KMS-11 (cell line): ENCODE measurements at regions not wholly inside any gene's neighbourhood (a gene's known extent, or its start where the extent isn't known, plus 50 kb on each side); places are given as distances from the start of the nearest gene placed in this dataset.

ENCODE experiments used
- H2AFZ ChIP-seq: fragments of 200-600 bp; sonication (generic); 2 replicates; pipeline ENCODE4 v1.6.1; 2016; ENCODE audit warnings: antibody characterized with exemption, mixed run types, low read depth
- H3K27ac ChIP-seq: fragments of 200-600 bp; sonication (generic); 2 replicates; pipeline ENCODE4 v1.6.1; 2016; ENCODE audit warnings: mild to moderate bottlenecking, mixed run types
- H3K27me3 ChIP-seq: fragments of 200-600 bp; sonication (generic); 2 replicates; pipeline ENCODE4 v1.6.1; 2017; ENCODE audit warnings: mild to moderate bottlenecking, low read depth, mixed run types, moderate library complexity; ENCODE audit not compliant: insufficient read depth
- H3K36me3 ChIP-seq: fragments of 200-600 bp; sonication (generic); 2 replicates; pipeline ENCODE4 v1.6.1; 2017; ENCODE audit warnings: mild to moderate bottlenecking, mixed run types; ENCODE audit not compliant: insufficient read depth
- H3K4me1 ChIP-seq: fragments of 200-600 bp; sonication (generic); 2 replicates; pipeline ENCODE4 v1.6.1; 2016; ENCODE audit warnings: mild to moderate bottlenecking, low read depth, mixed run types; ENCODE audit not compliant: poor library complexity, severe bottlenecking
- H3K4me2 ChIP-seq: fragments of 200-600 bp; sonication (generic); 2 replicates; pipeline ENCODE4 v1.7.0; 2016; ENCODE audit warnings: mild to moderate bottlenecking, mixed run types
- H3K4me3 ChIP-seq: fragments of 200-600 bp; sonication (generic); IDR thresholded peaks from 2 replicates; pipeline ENCODE4 v1.6.1; 2017; ENCODE audit warnings: low read depth, low read length, mixed read lengths; ENCODE audit not compliant: insufficient read depth
- H3K79me2 ChIP-seq: fragments of 200-600 bp; sonication (generic); 2 replicates; pipeline ENCODE4 v1.6.1; 2016; ENCODE audit warnings: low read depth, mixed run types; ENCODE audit not compliant: insufficient read depth
- H3K9ac ChIP-seq: fragments of 200-600 bp; sonication (generic); 2 replicates; pipeline ENCODE4 v1.6.1; 2016; ENCODE audit warnings: mild to moderate bottlenecking, mixed run types
- H4K20me1 ChIP-seq: fragments of 200-600 bp; sonication (generic); 2 replicates; pipeline ENCODE4 v1.6.1; 2016; ENCODE audit warnings: mild to moderate bottlenecking, mixed run types; ENCODE audit not compliant: insufficient read depth
- CTCF ChIP-seq: fragments of 200-600 bp; sonication (generic); conservative IDR thresholded peaks from 2 replicates; pipeline ENCODE4 v1.6.1; 2017; ENCODE audit warnings: low read depth, mild to moderate bottlenecking, antibody characterized with exemption, low read length, moderate library complexity, mixed read lengths

GRCh38 chr7:18437101-18437500, 58.4 kb upstream of the HDAC9 start:
- no peak for TF ChIP-seq CTCF
- H2AFZ ChIP-seq, result no peak overlapping the region
- H3K4me2 ChIP-seq, result no peak overlapping the region
- no peaks in the 10 kb centered on the region for H3K4me1 ChIP-seq
- H3K79me2 ChIP-seq, result no peaks in the 10 kb centered on the region
- no peaks in the 10 kb centered on the region for H3K36me3 ChIP-seq
- no peak overlapping the region for H3K9ac ChIP-seq
- H3K27me3 ChIP-seq, result no peaks in the 10 kb centered on the region
- no peak overlapping the region for H3K4me3 ChIP-seq
- no peak overlapping the region for H3K27ac ChIP-seq
- H4K20me1 ChIP-seq, result no peaks in the 10 kb centered on the region

DNA sequence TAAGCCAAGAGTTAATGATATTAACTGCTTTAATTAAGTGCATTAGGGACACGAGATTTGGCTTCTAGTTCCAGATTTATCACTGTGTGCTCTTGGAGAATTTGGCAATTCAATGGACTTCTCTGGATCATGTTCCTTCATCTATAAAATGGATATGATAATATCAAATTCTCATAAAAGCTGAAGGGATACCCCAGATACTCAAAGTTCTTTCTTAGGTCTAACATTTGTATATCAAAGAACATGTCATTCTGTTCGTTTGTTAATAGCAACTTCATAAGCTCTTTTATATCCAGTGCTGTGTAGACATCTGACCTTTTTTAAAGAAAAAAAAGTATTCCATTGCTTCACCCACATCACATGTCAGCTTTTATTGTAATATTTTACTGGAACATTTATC, 54.6 kb upstream of the HDAC9 start:
- Histone ChIP-seq H2AFZ (no peak overlapping the region), H3K79me2 (no peaks in the 10 kb centered on the region), H3K9ac (no peak overlapping the region), H3K27me3 (no peaks in the 10 kb centered on the region), H3K4me2 (no peak overlapping the region), H3K4me3 (no peak overlapping the region), H4K20me1 (no peaks in the 10 kb centered on the region), H3K4me1 (no peaks in the 10 kb centered on the region), H3K27ac (no peak overlapping the region), H3K36me3 (no peaks in the 10 kb centered on the region)
- TF ChIP-seq CTCF, result no peak

DNA sequence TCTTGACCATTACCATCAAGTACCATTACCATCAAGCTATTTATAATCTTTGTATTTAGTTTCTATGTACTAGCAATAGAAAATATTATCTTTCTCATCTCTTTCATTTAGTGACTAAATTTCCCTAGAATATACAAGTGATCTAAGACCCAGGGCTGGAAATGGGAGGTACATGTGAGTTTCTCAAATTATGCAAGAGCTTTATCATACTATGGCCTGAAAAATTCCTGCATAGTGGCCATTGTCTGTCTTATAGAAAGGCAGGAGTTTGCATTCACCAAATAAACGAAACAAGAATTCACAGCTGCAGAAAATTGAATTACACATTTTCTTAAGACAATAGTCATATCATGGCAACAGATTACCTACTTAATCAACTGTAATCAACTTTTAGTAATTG, 50.7 kb upstream of the HDAC9 start:
- no peak overlapping the region for H3K27ac ChIP-seq
- no peak overlapping the region for H3K9ac ChIP-seq
- no peak overlapping the region for H2AFZ ChIP-seq
- no peak for TF ChIP-seq CTCF
- H3K4me3 ChIP-seq, result no peak overlapping the region
- no peaks in the 10 kb centered on the region for H3K36me3 ChIP-seq
- H3K4me2 ChIP-seq, result no peak overlapping the region
- H4K20me1 ChIP-seq, result no peaks in the 10 kb centered on the region
- H3K27me3 ChIP-seq, result no peaks in the 10 kb centered on the region
- H3K4me1 ChIP-seq, result no peaks in the 10 kb centered on the region
- H3K79me2 ChIP-seq, result no peaks in the 10 kb centered on the region

- Histone ChIP-seq H3K36me3 (no peaks in the 10 kb centered on the region), H3K27me3 (no peaks in the 10 kb centered on the region), H3K4me3 (no peak overlapping the region), H3K4me1 (no peaks in the 10 kb centered on the region), H3K4me2 (no peak overlapping the region), H3K79me2 (no peaks in the 10 kb centered on the region), H4K20me1 (no peaks in the 10 kb centered on the region), H3K9ac (no peak overlapping the region), H3K27ac (no peak overlapping the region), H2AFZ (no peak overlapping the region)
- no peak for TF ChIP-seq CTCF
Observed at GRCh38 chr7:18445483-18445882, 50.1 kb upstream of the HDAC9 start.
